OCI-LY3 (cell line): ENCODE measurements at regions not wholly inside any gene's neighbourhood (a gene's known extent, or its start where the extent isn't known, plus 50 kb on each side); places are given as distances from the start of the nearest gene placed in this dataset.

ENCODE experiments used
- CTCF ChIP-seq: fragments of 200-600, 300-600 bp; sonication (generic); IDR thresholded peaks from 2 replicates; pipeline ENCODE4 v1.5.1; 2014; ENCODE audit warnings: antibody characterized with exemption, low read length, low read depth
- EZH2phosphoT487 ChIP-seq: fragments of 200-600 bp; shearing (Covaris generic); IDR thresholded peaks from 2 replicates; pipeline ENCODE4 v1.6.1; 2018; ENCODE audit warnings: antibody characterized with exemption, mixed run types, low read depth

DNA sequence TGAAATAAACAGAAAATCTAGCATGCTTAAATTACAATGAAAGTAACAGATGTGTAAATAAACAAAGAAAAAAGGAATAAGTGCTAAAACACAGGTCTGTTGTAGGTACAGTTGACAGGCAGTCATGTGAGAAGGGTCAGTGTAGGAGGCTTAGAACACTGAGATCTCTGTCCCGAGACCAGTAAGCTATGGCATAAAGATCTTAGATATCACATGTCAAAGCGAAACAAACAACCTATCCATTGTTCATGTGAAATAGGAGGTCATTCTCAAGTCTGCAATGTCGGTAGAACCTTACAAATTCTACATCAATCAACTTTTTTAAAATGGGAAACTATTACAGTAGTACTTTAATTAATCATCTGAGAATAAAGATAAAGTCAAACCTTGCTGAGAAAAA is 428.9 kb upstream of the ADGRL2 start:
- no peak for TF ChIP-seq CTCF
- no peak for TF ChIP-seq EZH2phosphoT487
